HG03442 (cell line): ENCODE measurements at regions not wholly inside any gene's neighbourhood (a gene's known extent, or its start where the extent isn't known, plus 50 kb on each side); places are given as distances from the start of the nearest gene placed in this dataset.

Experiments
- ATAC-seq: cut with Tn5 transposase; IDR thresholded peaks from one replicate; pipeline ENCODE4 v1.9.1; 2021; ENCODE audit warnings: mild to moderate bottlenecking, moderate library complexity; ENCODE audit not compliant: unreplicated experiment

DNA sequence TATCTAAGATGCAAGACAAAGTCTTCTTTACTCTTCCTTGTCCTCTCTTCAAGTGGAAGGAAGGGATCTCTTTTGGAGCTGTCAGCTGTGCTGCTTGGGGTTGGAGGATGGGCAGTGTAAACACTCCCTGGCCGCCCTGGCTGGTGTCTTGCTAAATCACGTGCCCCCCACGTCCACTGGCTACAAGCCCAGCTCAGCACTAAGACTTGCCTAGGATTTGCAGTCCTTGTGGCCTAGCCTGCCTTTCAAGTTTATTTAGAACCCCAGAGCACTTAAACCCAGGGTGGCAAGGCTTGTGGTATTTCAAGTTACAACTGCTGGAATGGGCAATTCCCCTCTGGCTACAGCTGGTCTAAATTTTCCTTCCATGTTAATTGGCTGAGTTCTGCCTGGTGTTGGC is 272.4 kb upstream of the MYO3A start:
- no peak for ATAC-seq

GRCh38 chr10:25666276-25666675 is 267.8 kb upstream of the MYO3A start:
- ATAC-seq = no peak

- ATAC-seq = no peak
These were observed 258.8 kb upstream of the MYO3A start for GRCh38 chr10:25675204-25675603.

DNA sequence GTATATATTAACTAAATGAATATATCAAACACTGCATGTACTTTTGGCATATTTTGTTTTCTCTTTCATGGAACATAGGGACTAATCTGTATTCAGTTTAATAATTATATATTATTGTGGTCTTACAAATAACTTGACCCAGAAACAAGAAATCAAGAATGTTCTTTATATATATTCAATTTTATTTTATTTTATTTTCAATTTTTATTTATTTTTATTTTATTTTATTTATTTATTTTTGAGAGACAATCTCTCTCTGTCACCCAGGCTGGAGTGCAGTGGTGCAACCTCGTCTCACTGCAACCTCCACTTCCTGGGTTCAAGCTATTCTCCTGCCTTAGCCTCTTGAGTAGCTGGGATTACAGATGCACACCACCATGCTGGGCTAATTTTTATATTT is 258.4 kb upstream of the MYO3A start:
- no peak for ATAC-seq

GRCh38 chr10:25678220-25678619 is 255.8 kb upstream of the MYO3A start:
- ATAC-seq = no peak

DNA sequence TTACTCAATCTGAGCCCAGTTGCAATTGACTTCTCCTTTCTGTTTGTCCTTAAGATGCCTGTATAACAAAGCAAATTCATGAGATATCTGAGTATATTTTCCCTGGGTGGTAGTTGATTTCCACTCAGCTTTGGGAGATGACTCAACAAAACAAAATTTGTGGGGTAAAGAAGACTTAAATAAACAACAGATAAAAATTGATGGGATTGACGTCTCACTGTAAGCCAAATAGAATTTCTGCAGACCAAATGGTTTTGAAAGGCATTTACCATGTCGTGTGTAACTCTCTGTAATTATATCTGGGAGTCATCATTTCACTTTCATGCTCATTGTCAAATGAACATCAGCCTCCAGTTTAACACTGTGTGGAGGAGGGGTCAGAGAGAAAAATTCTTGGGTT is 255.4 kb upstream of the MYO3A start:
- no peak for ATAC-seq

GRCh38 chr10:25682203-25682851 is 251.7 kb upstream of the MYO3A start:
- ATAC-seq = no peak

GRCh38 chr10:25683344-25683743 is 250.7 kb upstream of the MYO3A start:
- ATAC-seq = no peak

DNA sequence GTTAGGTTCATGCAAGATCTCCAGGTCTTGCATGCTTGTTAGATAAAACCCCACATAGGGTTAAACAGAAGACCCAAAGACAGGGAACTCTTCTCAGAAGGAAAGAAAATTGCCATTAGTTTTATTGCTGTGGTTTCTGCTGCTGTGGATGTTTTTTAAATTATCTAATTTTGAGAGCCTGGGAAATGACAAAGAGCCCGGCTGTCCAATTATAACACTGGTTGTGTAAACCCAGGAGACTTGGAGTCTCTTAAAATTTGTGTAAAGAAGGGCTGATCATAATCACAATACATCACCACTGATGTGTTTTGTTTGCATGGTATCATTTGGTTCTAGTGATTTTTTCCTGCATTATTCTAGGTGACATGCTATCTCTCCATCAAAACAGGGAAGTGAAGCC is 246.5 kb upstream of the MYO3A start:
- ATAC-seq = no peak

- ATAC-seq = no peak
These were observed 244.5 kb upstream of the MYO3A start for GRCh38 chr10:25689346-25690100.

GRCh38 chr10:25692761-25693160 is 241.3 kb upstream of the MYO3A start:
- no peak for ATAC-seq

DNA sequence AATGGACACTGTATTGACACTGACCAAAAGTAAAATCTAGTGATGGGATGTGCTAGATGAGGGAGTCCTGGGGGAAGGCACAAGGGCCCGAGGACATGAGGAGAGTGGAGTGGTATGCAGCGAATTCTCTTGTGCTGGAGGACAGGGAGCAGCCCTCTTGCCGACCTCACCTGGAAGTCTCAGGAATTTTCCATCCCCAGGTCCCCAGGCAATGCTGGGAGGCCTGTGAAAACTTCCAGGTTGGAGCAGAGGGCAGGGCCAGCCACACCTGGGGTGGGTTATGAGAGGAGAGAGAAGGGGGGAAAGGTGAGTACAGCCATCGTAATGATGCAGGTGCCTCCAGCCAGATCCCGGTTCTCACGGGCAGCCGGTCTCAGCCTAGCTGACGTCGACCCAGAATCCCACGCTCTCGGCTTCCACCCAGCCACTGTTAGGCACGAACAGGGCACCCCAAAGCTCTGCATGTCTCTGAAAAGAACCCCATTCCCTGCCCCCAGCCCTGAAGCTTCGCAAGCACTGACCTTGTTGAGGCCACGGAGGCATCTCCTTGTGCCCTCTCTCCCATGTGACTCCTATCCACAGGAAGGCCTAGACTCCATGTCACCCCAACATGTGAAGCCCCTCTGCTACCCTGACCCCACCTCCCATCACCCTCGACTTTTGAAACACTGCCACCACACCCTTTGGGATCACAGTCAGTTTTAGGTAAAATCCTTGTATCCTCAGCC is 239.7 kb upstream of the MYO3A start:
- no peak for ATAC-seq

- ATAC-seq = no peak
These were observed 239.1 kb upstream of the MYO3A start for GRCh38 chr10:25694971-25695370.

DNA sequence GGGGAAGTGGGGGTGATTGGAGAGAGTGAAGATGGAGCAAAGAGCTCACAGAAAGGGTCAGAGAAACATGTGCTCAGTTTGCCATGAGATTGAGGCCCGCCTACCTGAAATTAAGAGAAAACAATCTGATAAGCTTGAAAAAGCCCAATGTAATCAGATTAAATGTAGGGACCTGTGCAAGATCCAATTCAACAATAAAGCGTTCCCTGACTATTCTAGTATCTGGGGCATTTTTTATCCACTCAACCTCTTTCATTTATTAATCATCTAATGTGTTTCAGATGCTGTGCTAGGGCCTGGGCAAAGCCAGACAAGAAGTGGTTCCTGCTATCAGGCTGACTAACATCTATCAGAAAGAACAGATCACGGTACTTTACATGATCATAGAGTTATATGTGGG is 238.4 kb upstream of the MYO3A start:
- no peak for ATAC-seq

DNA sequence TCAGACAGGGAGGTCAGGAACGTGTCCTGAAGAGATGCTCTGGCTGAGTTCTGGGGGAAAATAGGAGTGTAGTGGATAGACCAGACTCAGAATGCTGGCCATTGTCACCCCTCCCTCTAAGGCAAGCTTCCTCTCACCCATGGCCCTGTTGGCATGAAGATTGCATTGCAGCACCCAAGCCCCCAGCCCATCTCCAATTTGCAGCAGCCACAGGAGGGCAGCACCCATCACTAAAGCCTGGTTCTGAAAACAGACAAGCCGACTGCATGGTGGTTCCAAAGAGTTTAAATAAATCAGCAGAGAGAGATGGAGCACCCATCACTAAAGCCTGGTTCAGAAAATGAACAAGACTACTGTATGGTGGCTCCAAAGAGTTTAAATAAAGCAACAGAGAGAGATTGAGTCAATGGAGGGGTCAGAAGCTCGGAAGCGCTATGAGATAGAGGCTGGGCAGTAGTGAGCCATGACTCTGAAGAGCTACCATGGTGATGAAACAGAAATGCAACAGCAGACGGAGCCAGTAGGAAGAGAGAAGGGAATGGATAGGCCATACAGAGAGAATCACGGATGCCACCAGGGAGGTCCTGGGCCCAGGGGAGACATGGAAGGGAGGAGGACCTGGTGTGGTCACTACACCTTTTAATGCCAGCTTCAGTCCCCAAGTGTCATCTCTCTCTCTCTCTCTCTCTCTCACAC is 237.9 kb upstream of the MYO3A start:
- no peak for ATAC-seq

DNA sequence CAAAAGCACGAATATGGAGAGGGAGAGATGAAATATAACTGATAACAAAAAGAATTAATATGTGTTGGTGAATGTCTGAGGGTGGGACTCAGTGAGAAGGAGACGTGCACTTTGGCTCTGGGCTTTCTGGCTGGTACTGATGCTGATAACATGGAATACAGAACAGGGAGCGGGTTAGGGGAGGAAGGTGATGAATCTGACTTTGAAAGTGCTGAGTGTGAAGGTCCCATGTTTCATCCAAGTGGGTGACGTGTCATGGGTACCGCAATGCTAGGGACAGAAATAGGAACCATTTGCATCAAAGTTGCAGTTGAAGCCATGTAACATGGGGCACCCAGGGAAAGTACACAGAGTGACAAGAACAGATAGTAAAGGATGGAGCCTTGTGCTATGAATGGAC is 236.6 kb upstream of the MYO3A start:
- ATAC-seq = no peak

DNA sequence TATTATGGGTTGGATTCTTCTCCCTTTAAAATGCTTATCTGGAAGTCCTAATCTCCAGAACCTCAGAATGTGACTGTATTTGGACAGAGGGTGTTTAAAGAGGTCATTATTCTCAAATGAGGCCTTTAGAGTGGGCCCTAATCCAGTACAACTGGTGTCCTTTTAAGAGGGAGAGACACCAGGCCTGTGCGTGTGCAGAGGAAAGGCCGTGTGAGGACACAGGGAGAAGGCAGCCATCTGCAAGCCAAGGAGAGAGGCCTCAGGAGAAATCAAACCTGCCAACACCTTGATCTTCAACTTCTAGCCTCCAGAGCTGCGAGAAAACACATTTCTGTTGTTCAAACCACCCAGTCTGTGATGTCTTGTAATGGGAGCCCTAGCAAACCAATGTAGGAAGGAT is 235.4 kb upstream of the MYO3A start:
- ATAC-seq = no peak

GRCh38 chr10:25699631-25700030 is 234.4 kb upstream of the MYO3A start:
- no peak for ATAC-seq

DNA sequence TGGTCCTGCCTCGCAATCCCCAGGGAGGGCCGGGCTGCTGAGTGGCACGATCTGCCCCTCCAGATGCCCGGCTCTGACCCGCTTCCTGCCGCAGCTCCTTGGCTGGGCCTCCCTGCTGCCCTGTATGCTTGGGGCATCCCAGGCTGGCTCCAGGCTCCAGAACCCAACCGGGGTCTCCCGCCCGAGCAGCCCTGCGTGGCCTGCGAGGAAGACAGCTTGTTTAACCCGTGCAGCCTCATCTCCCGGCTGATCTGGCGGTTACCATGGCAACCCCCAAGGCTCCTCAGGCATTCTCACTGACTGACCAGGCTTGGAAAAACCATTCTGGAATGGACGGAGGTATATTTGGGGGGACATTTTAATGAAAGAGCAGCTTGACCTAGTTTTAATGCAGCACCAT is 232.4 kb upstream of the MYO3A start:
- ATAC-seq = no peak

DNA sequence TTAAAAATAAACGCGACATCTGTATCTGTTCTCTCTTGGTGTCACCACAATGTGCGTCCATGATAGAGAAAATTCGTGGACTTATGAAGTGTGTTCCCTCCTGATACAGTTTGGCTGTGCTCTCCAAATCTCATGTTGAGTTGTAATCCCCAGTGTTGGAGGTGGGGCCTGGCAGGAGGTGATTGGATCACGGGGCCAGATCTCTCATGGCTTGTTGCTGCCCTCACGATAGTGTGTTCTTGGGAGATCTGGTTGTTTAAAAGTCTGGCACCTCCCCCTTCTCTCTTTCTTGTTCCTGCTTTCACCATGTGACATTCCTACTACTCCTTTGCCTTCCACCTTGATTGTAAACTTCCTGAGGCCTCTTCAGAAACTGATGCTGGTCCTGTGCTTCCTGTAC is 229.4 kb upstream of the MYO3A start:
- ATAC-seq = no peak

GRCh38 chr10:25707572-25707971 is 226.5 kb upstream of the MYO3A start:
- no peak for ATAC-seq
